Upper lobe of right lung (tissue), 1 donor: ENCODE measurements at regions not wholly inside any gene's neighbourhood (a gene's known extent, or its start where the extent isn't known, plus 50 kb on each side); places are given as distances from the start of the nearest gene placed in this dataset.

Experiments
- ATAC-seq: fragments of 200-7000 bp; cut with Tn5 transposase; one replicate; pipeline ENCODE4 v1.9.1; 2020; ENCODE audit warnings: mild to moderate bottlenecking, moderate library complexity
- DNase-seq: peaks from one replicate; pipeline ENCODE4 v3.0.0-alpha.2; 2020
- H3K27ac ChIP-seq: fragments of 200-600 bp; one replicate; pipeline ENCODE4 v1.8.0; 2022
- H3K27me3 ChIP-seq: fragments of 200-600 bp; one replicate; pipeline ENCODE4 v1.8.0; 2022; ENCODE audit warnings: mild to moderate bottlenecking
- H3K36me3 ChIP-seq: fragments of 200-600 bp; one replicate; pipeline ENCODE4 v1.8.0; 2022
- H3K4me1 ChIP-seq: fragments of 200-600 bp; one replicate; pipeline ENCODE4 v1.8.0; 2022
- H3K4me3 ChIP-seq: fragments of 200-600 bp; one replicate; pipeline ENCODE4 v1.8.0; 2022; ENCODE audit warnings: mild to moderate bottlenecking
- H3K9me3 ChIP-seq: fragments of 200-600 bp; one replicate; pipeline ENCODE4 v1.8.0; 2022
- CTCF ChIP-seq: fragments of 200-600 bp; IDR thresholded peaks from one replicate; pipeline ENCODE4 v1.8.0; 2022; ENCODE audit warnings: antibody characterized with exemption
- intact Hi-C: fragments of 100-400 bp; cut with DNase I; formaldehyde crosslinking; loops from one replicate; pipeline ENCODE4 v1.11.0; 2022
- donor health status: DM: no; HTN: yes; CAD: no; lungs with severe emphysema.

GRCh38 chrX:98357146-98357545 is 1473.4 kb downstream of the RPA4 start:
- no peak for DNase-seq
- H3K4me3 ChIP-seq: no peak overlapping the region
- intact Hi-C loops: no loop called here
- H3K27me3 ChIP-seq: no peaks in the 10 kb centered on the region
- TF ChIP-seq CTCF: no peak
- H3K4me1 ChIP-seq: no peaks in the 10 kb centered on the region
- no peaks in the 10 kb centered on the region for H3K9me3 ChIP-seq
- no peak for ATAC-seq
- H3K36me3 ChIP-seq: no peaks in the 10 kb centered on the region
- H3K27ac ChIP-seq: no peak overlapping the region

GRCh38 chrX:98362630-98363029 is 1478.9 kb downstream of the RPA4 start:
- no peak overlapping the region for H3K27ac ChIP-seq
- H3K27me3 ChIP-seq: no peaks in the 10 kb centered on the region
- no peaks in the 10 kb centered on the region for H3K36me3 ChIP-seq
- no peak overlapping the region for H3K4me3 ChIP-seq
- H3K9me3 ChIP-seq: no peaks in the 10 kb centered on the region
- TF ChIP-seq CTCF: no peak
- DNase-seq (no peak), ATAC-seq (no peak)
- intact Hi-C loops: no loop called here
- H3K4me1 ChIP-seq: no peaks in the 10 kb centered on the region

- ATAC-seq: no peak
Measured at GRCh38 chrX:98371994-98372393, 1488.3 kb downstream of the RPA4 start.

GRCh38 chrX:98379134-98379533 is 1495.4 kb downstream of the RPA4 start:
- H3K27ac ChIP-seq: no peak overlapping the region
- no peak for ATAC-seq
- no peaks in the 10 kb centered on the region for H3K9me3 ChIP-seq
- H3K4me1 ChIP-seq: no peaks in the 10 kb centered on the region
- H3K4me3 ChIP-seq: no peak overlapping the region
- intact Hi-C loops: no loop called here
- no peak for TF ChIP-seq CTCF
- no peaks in the 10 kb centered on the region for H3K36me3 ChIP-seq
- no peaks in the 10 kb centered on the region for H3K27me3 ChIP-seq
- no peak for DNase-seq

More at GRCh38 chrX:98371994-98372393, 1488.3 kb downstream of the RPA4 start:
- no peaks in the 10 kb centered on the region for H3K27me3 ChIP-seq
- H3K36me3 ChIP-seq: no peaks in the 10 kb centered on the region
- DNase-seq: no peak
- intact Hi-C loops: no loop called here
- no peaks in the 10 kb centered on the region for H3K9me3 ChIP-seq
- H3K27ac ChIP-seq: no peak overlapping the region
- H3K4me3 ChIP-seq: no peak overlapping the region
- no peaks in the 10 kb centered on the region for H3K4me1 ChIP-seq
- TF ChIP-seq CTCF: no peak

- H3K27me3 ChIP-seq: no peaks in the 10 kb centered on the region
- intact Hi-C loops: no loop called here
- no peak overlapping the region for H3K4me3 ChIP-seq
- no peak for TF ChIP-seq CTCF
- no peaks in the 10 kb centered on the region for H3K4me1 ChIP-seq
- H3K36me3 ChIP-seq: no peaks in the 10 kb centered on the region
- DNase-seq (no peak), ATAC-seq (no peak)
- H3K9me3 ChIP-seq: no peaks in the 10 kb centered on the region
- no peak overlapping the region for H3K27ac ChIP-seq
Measured at GRCh38 chrX:98380106-98380505, 1496.4 kb downstream of the RPA4 start.

GRCh38 chrX:98380556-98380955 is 1496.8 kb downstream of the RPA4 start:
- DNase-seq (no peak), ATAC-seq (no peak)
- no peak overlapping the region for H3K27ac ChIP-seq
- H3K36me3 ChIP-seq: no peaks in the 10 kb centered on the region
- intact Hi-C loops: no loop called here
- no peak for TF ChIP-seq CTCF
- H3K4me1 ChIP-seq: no peaks in the 10 kb centered on the region
- no peaks in the 10 kb centered on the region for H3K27me3 ChIP-seq
- no peaks in the 10 kb centered on the region for H3K9me3 ChIP-seq
- no peak overlapping the region for H3K4me3 ChIP-seq
